ENCODE measurements at regions not wholly inside any gene's neighbourhood (a gene's known extent, or its start where the extent isn't known, plus 50 kb on each side); places are given as distances from the start of the nearest gene placed in this dataset.

- no peak overlapping the region for H3K9ac ChIP-seq (ENCODE audit: control insufficient read depth, extremely low read depth, insufficient read depth, low read length)
- FAIRE-seq (no peak), DNase-seq (ENCODE audit: low read depth, low spot score) (no peak)
- H3K4me1 ChIP-seq (ENCODE audit: control insufficient read depth, extremely low read depth, insufficient read depth, low read length) = peaks cover 3% of the 10 kb centered on the region
- no peaks in the 10 kb centered on the region for H3K9me1 ChIP-seq (ENCODE audit: control insufficient read depth, extremely low read depth, insufficient read depth, low read length)
- no peak overlapping the region for H3K27ac ChIP-seq (ENCODE audit: control insufficient read depth, insufficient read depth, low read length)
- no peak overlapping the region for H2AFZ ChIP-seq (ENCODE audit: control insufficient read depth, low read length)
- no peaks in the 10 kb centered on the region for H3K9me3 ChIP-seq (ENCODE audit: control insufficient read depth, low read depth, low read length)
- no peaks in the 10 kb centered on the region for H3K36me3 ChIP-seq (ENCODE audit: control insufficient read depth in 2 of 2, extremely low read depth in 1 of 2, insufficient read depth in 2 of 2, low read length in 2 of 2)
- peaks cover 6% of the 10 kb centered on the region for H3K27me3 ChIP-seq (ENCODE audit: control insufficient read depth, extremely low read depth, insufficient read depth, low read length)
- H3K4me3 ChIP-seq (ENCODE audit: control insufficient read depth in 2 of 3, extremely low read depth in 1 of 3, insufficient read depth in 2 of 3, low read depth in 1 of 3, low read length in 3 of 3) = no peak overlapping the region
- H4K20me1 ChIP-seq (ENCODE audit: control insufficient read depth, extremely low read depth, insufficient read depth, low read length) = no peaks in the 10 kb centered on the region
- no peak overlapping the region for H3K4me2 ChIP-seq (ENCODE audit: control insufficient read depth, extremely low read depth, insufficient read depth, low read depth, low read length)
- no peaks in the 10 kb centered on the region for H3K79me2 ChIP-seq (ENCODE audit: control insufficient read depth, insufficient read depth, low read length)
- no peak for TF ChIP-seq EZH2 (IDR thresholded peaks at IDR 0.05; ENCODE audit: low read length)
- TF ChIP-seq CTCF (optimal IDR thresholded peaks at IDR 0.05 in 1 of 3, IDR thresholded peaks at IDR 0.05 in 1 of 3, conservative IDR thresholded peaks at IDR 0.05 in 1 of 3; ENCODE audit: extremely low read depth in 1 of 3, insufficient read depth in 2 of 3, low read length in 3 of 3) = no peak
- dilution Hi-C loops (cut with MboI; ENCODE audit: extremely low pct_ligation_motif_present, low sequenced_read_pairs) = no loop called here
Observed at GRCh38 chr7:45343746-45344145, 186.2 kb downstream of the RAMP3 start.

- DNase-seq (ENCODE audit: low read depth, low spot score) = peak; percentile 15
Observed at GRCh38 chr7:45347804-45348203, 190.2 kb downstream of the RAMP3 start.

More at GRCh38 chr7:45347804-45348203, 190.2 kb downstream of the RAMP3 start:
- Histone ChIP-seq H3K4me3 (ENCODE audit: control insufficient read depth in 2 of 3, extremely low read depth in 1 of 3, insufficient read depth in 2 of 3, low read depth in 1 of 3, low read length in 3 of 3) (no peak overlapping the region), H3K27me3 (ENCODE audit: control insufficient read depth, extremely low read depth, insufficient read depth, low read length) (peaks cover 10% of the 10 kb centered on the region), H2AFZ (ENCODE audit: control insufficient read depth, low read length) (no peak overlapping the region), H3K9me1 (ENCODE audit: control insufficient read depth, extremely low read depth, insufficient read depth, low read length) (no peaks in the 10 kb centered on the region), H3K4me1 (ENCODE audit: control insufficient read depth, extremely low read depth, insufficient read depth, low read length) (peaks cover 3% of the 10 kb centered on the region), H3K9ac (ENCODE audit: control insufficient read depth, extremely low read depth, insufficient read depth, low read length) (no peak overlapping the region), H3K9me3 (ENCODE audit: control insufficient read depth, low read depth, low read length) (no peaks in the 10 kb centered on the region), H3K27ac (ENCODE audit: control insufficient read depth, insufficient read depth, low read length) (no peak overlapping the region), H4K20me1 (ENCODE audit: control insufficient read depth, extremely low read depth, insufficient read depth, low read length) (no peaks in the 10 kb centered on the region), H3K36me3 (ENCODE audit: control insufficient read depth in 2 of 2, extremely low read depth in 1 of 2, insufficient read depth in 2 of 2, low read length in 2 of 2) (no peaks in the 10 kb centered on the region), H3K79me2 (ENCODE audit: control insufficient read depth, insufficient read depth, low read length) (no peaks in the 10 kb centered on the region), H3K4me2 (ENCODE audit: control insufficient read depth, extremely low read depth, insufficient read depth, low read depth, low read length) (no peak overlapping the region)
- dilution Hi-C loops (cut with MboI; ENCODE audit: extremely low pct_ligation_motif_present, low sequenced_read_pairs) = no loop called here
- no peak for TF ChIP-seq CTCF (optimal IDR thresholded peaks at IDR 0.05 in 1 of 3, IDR thresholded peaks at IDR 0.05 in 1 of 3, conservative IDR thresholded peaks at IDR 0.05 in 1 of 3; ENCODE audit: extremely low read depth in 1 of 3, insufficient read depth in 2 of 3, low read length in 3 of 3)
- TF ChIP-seq EZH2 (IDR thresholded peaks at IDR 0.05; ENCODE audit: low read length) = no peak
- FAIRE-seq = peak; percentile 85

Measured in keratinocyte (primary cell).